Osteoblast (primary cell): ENCODE measurements at regions not wholly inside any gene's neighbourhood (a gene's known extent, or its start where the extent isn't known, plus 50 kb on each side); places are given as distances from the start of the nearest gene placed in this dataset.

ENCODE experiments used
- DNase-seq: peaks from one replicate; pipeline ENCODE4 v3.0.0; 2011; ENCODE audit warnings: low spot score, mixed read lengths; ENCODE audit not compliant: insufficient read length; ENCODE audit errors: missing footprints
- H2AFZ ChIP-seq: 2 replicates; pipeline ENCODE4 v1.6.0; 2011; ENCODE audit warnings: mild to moderate bottlenecking, low read length
- H3K27ac ChIP-seq: 2 replicates; pipeline ENCODE4 v1.5.1; 2011; ENCODE audit warnings: mild to moderate bottlenecking, low read depth, low read length, moderate library complexity
- H3K27me3 ChIP-seq: 2 replicates; pipeline ENCODE4 v1.6.0; 2012; ENCODE audit warnings: mild to moderate bottlenecking, control low read depth, inconsistent platforms, low read length, moderate library complexity; ENCODE audit not compliant: insufficient read depth
- H3K36me3 ChIP-seq: 2 replicates; pipeline ENCODE4 v1.5.1; 2011; ENCODE audit warnings: mild to moderate bottlenecking, low read length, control low read depth, moderate library complexity; ENCODE audit not compliant: insufficient read depth
- H3K4me1 ChIP-seq: 2 replicates; pipeline ENCODE4 v1.5.1; 2011; ENCODE audit warnings: mild to moderate bottlenecking, low read length, control low read depth, moderate library complexity; ENCODE audit not compliant: insufficient read depth
- H3K4me2 ChIP-seq: 2 replicates; pipeline ENCODE4 v1.6.0; 2011; ENCODE audit warnings: mild to moderate bottlenecking, low read length; ENCODE audit not compliant: insufficient read depth
- H3K4me3 ChIP-seq: fragments of 200-600 bp; sonication (generic); 3 replicates; pipeline ENCODE4 v1.5.1; 2012; ENCODE audit warnings: mild to moderate bottlenecking, low read length, inconsistent platforms; ENCODE audit not compliant: insufficient read depth
- H3K79me2 ChIP-seq: 2 replicates; pipeline ENCODE4 v1.6.0; 2012; ENCODE audit warnings: mild to moderate bottlenecking, low read length, control low read depth, inconsistent platforms; ENCODE audit not compliant: insufficient read depth
- H3K9me3 ChIP-seq: 2 replicates; pipeline ENCODE4 v1.5.1; 2011; ENCODE audit warnings: low read depth, low read length, control low read depth
- H4K20me1 ChIP-seq: 2 replicates; pipeline ENCODE4 v1.6.0; 2012; ENCODE audit warnings: mild to moderate bottlenecking, low read length, control low read depth; ENCODE audit not compliant: insufficient read depth
- CTCF ChIP-seq: IDR thresholded peaks from 2 replicates; pipeline ENCODE4 v1.5.1; 2011; ENCODE audit warnings: mild to moderate bottlenecking, low read depth, low read length, moderate library complexity; ENCODE audit errors: extremely low read depth

- Histone ChIP-seq H3K27me3 (no peaks in the 10 kb centered on the region), H3K9me3 (no peaks in the 10 kb centered on the region), H3K27ac (no peak overlapping the region), H3K36me3 (no peaks in the 10 kb centered on the region), H3K4me1 (no peaks in the 10 kb centered on the region), H3K79me2 (no peaks in the 10 kb centered on the region), H3K4me3 (no peak overlapping the region), H2AFZ (no peak overlapping the region), H3K4me2 (no peak overlapping the region), H4K20me1 (no peaks in the 10 kb centered on the region)
- TF ChIP-seq CTCF: no peak
- DNase-seq: no peak
Measured at GRCh38 chr18:43389163-43389562, 111.9 kb upstream of the SYT4 start.

- H3K4me1 ChIP-seq: no peaks in the 10 kb centered on the region
Measured at GRCh38 chr18:43392168-43392567, 114.9 kb upstream of the SYT4 start.

GRCh38 chr18:43393174-43393573 lies 115.9 kb upstream of the SYT4 start:
- Histone ChIP-seq H3K4me3 (no peak overlapping the region), H3K27me3 (no peaks in the 10 kb centered on the region), H3K4me1 (no peaks in the 10 kb centered on the region), H3K36me3 (no peaks in the 10 kb centered on the region), H3K79me2 (no peaks in the 10 kb centered on the region), H3K27ac (no peak overlapping the region), H2AFZ (no peak overlapping the region), H4K20me1 (no peaks in the 10 kb centered on the region), H3K4me2 (no peak overlapping the region), H3K9me3 (no peaks in the 10 kb centered on the region)
- no peak for DNase-seq
- no peak for TF ChIP-seq CTCF

More at GRCh38 chr18:43392168-43392567, 114.9 kb upstream of the SYT4 start:
- Histone ChIP-seq H3K4me3 (no peak overlapping the region), H3K79me2 (no peaks in the 10 kb centered on the region), H4K20me1 (no peaks in the 10 kb centered on the region), H3K27ac (no peak overlapping the region), H3K27me3 (no peaks in the 10 kb centered on the region), H2AFZ (no peak overlapping the region), H3K9me3 (no peaks in the 10 kb centered on the region), H3K4me2 (no peak overlapping the region), H3K36me3 (no peaks in the 10 kb centered on the region)
- TF ChIP-seq CTCF: no peak
- DNase-seq: no peak

GRCh38 chr18:43396266-43396665 lies 119.0 kb upstream of the SYT4 start:
- Histone ChIP-seq H3K27me3 (no peaks in the 10 kb centered on the region), H4K20me1 (no peaks in the 10 kb centered on the region), H3K9me3 (no peaks in the 10 kb centered on the region), H3K4me3 (no peak overlapping the region), H3K4me2 (no peak overlapping the region), H2AFZ (no peak overlapping the region), H3K27ac (no peak overlapping the region), H3K79me2 (no peaks in the 10 kb centered on the region), H3K36me3 (no peaks in the 10 kb centered on the region), H3K4me1 (no peaks in the 10 kb centered on the region)
- TF ChIP-seq CTCF: peak; percentile 46
- DNase-seq: no peak
